ENCODE measurements at regions not wholly inside any gene's neighbourhood (a gene's known extent, or its start where the extent isn't known, plus 50 kb on each side); places are given as distances from the start of the nearest gene placed in this dataset.
"Not testable (repeated sequence)": the region's sequence is repeated elsewhere in the genome, so short reads cannot be mapped to it uniquely, and the experiment has no call there.

GRCh38 chr10:120039826-120040225 is 147.3 kb downstream of the SEC23IP start:
- TF ChIP-seq EZH2phosphoT487 (IDR thresholded peaks at IDR 0.05; ENCODE audit: low read depth, severe bottlenecking, unreplicated experiment) (no peak), CTCF (IDR thresholded peaks at IDR 0.05; ENCODE audit: poor library complexity) (no peak), EZH2 (IDR thresholded peaks at IDR 0.05; ENCODE audit: borderline replicate concordance) (no peak)
- Histone ChIP-seq H2AFZ (no peak overlapping the region), H3K9me2 (replicated peaks; ENCODE audit: insufficient read depth) (no peaks in the 10 kb centered on the region), H3K27me3 (no peaks in the 10 kb centered on the region), H3K79me2 (no peaks in the 10 kb centered on the region), H3K4me1 (ENCODE audit: insufficient read depth) (no peaks in the 10 kb centered on the region), H3K4me2 (no peak overlapping the region), H3K36me3 (replicated peaks; ENCODE audit: insufficient read depth, low read depth) (no peaks in the 10 kb centered on the region), H3K4me3 (no peak overlapping the region), H3K9me3 (ENCODE audit: low read depth) (no peaks in the 10 kb centered on the region), H3K27ac (no peak overlapping the region), H4K20me1 (ENCODE audit: insufficient read depth, poor library complexity, severe bottlenecking) (no peaks in the 10 kb centered on the region)
- DNase-seq (ENCODE audit: low spot score), result no peak
- WGBS (ENCODE audit: low lambda C conversion rate, missing lambda C conversion rate), result 92% methylated on average over 6 of the region's 6 CpGs

GRCh38 chr10:120041807-120042559 is 149.5 kb downstream of the SEC23IP start:
- no peaks in the 10 kb centered on the region for H3K4me1 ChIP-seq (ENCODE audit: insufficient read depth)
- no peaks in the 10 kb centered on the region for H3K79me2 ChIP-seq
- no peak overlapping the region for H2AFZ ChIP-seq
- no peak overlapping the region for H3K27ac ChIP-seq
- H3K4me3 ChIP-seq, result no peak overlapping the region
- H3K9me2 ChIP-seq (replicated peaks; ENCODE audit: insufficient read depth), result no peaks in the 10 kb centered on the region
- no peaks in the 10 kb centered on the region for H3K27me3 ChIP-seq
- WGBS (ENCODE audit: low lambda C conversion rate, missing lambda C conversion rate), result 70% methylated on average over 12 of the region's 12 CpGs
- no peaks in the 10 kb centered on the region for H4K20me1 ChIP-seq (ENCODE audit: insufficient read depth, poor library complexity, severe bottlenecking)
- no peaks in the 10 kb centered on the region for H3K9me3 ChIP-seq (ENCODE audit: low read depth)
- no peak overlapping the region for H3K4me2 ChIP-seq
- H3K36me3 ChIP-seq (replicated peaks; ENCODE audit: insufficient read depth, low read depth), result no peaks in the 10 kb centered on the region
- TF ChIP-seq EZH2 (IDR thresholded peaks at IDR 0.05; ENCODE audit: borderline replicate concordance), result no peak
- TF ChIP-seq CTCF (IDR thresholded peaks at IDR 0.05; ENCODE audit: poor library complexity), result no peak
- TF ChIP-seq EZH2phosphoT487 (IDR thresholded peaks at IDR 0.05; ENCODE audit: low read depth, severe bottlenecking, unreplicated experiment), result no peak
- DNase-seq (ENCODE audit: low spot score), result no peak

GRCh38 chr10:120042705-120043104 is 150.2 kb downstream of the SEC23IP start:
- H3K9me2 ChIP-seq (replicated peaks; ENCODE audit: insufficient read depth), result no peaks in the 10 kb centered on the region
- no peak for TF ChIP-seq EZH2 (IDR thresholded peaks at IDR 0.05; ENCODE audit: borderline replicate concordance)
- TF ChIP-seq CTCF (IDR thresholded peaks at IDR 0.05; ENCODE audit: poor library complexity), result no peak
- no peak for TF ChIP-seq EZH2phosphoT487 (IDR thresholded peaks at IDR 0.05; ENCODE audit: low read depth, severe bottlenecking, unreplicated experiment)
- no peaks in the 10 kb centered on the region for H4K20me1 ChIP-seq (ENCODE audit: insufficient read depth, poor library complexity, severe bottlenecking)
- no peaks in the 10 kb centered on the region for H3K36me3 ChIP-seq (replicated peaks; ENCODE audit: insufficient read depth, low read depth)
- DNase-seq (ENCODE audit: low spot score), result no peak
- H3K27ac ChIP-seq, result no peak overlapping the region
- H3K79me2 ChIP-seq, result no peaks in the 10 kb centered on the region
- H3K4me1 ChIP-seq (ENCODE audit: insufficient read depth), result no peaks in the 10 kb centered on the region
- no peak overlapping the region for H3K4me3 ChIP-seq
- H3K4me2 ChIP-seq, result no peak overlapping the region
- H2AFZ ChIP-seq, result no peak overlapping the region
- no peaks in the 10 kb centered on the region for H3K27me3 ChIP-seq
- H3K9me3 ChIP-seq (ENCODE audit: low read depth), result no peaks in the 10 kb centered on the region

- H3K4me2 ChIP-seq; H2AFZ ChIP-seq; H3K9me3 ChIP-seq (ENCODE audit: low read depth); H3K27ac ChIP-seq; H3K4me3 ChIP-seq; DNase-seq (ENCODE audit: low spot score); H3K9me2 ChIP-seq (replicated peaks; ENCODE audit: insufficient read depth); H4K20me1 ChIP-seq (ENCODE audit: insufficient read depth, poor library complexity, severe bottlenecking); H3K27me3 ChIP-seq; H3K79me2 ChIP-seq; H3K4me1 ChIP-seq (ENCODE audit: insufficient read depth); H3K36me3 ChIP-seq (replicated peaks; ENCODE audit: insufficient read depth, low read depth): not testable (repeated sequence)
- WGBS (ENCODE audit: low lambda C conversion rate, missing lambda C conversion rate), result 97% methylated on average over 7 of the region's 7 CpGs
Measured at GRCh38 chr10:120047373-120047772, 154.8 kb downstream of the SEC23IP start.
